Muscle layer of duodenum (tissue), 2 donors: ENCODE measurements at regions not wholly inside any gene's neighbourhood (a gene's known extent, or its start where the extent isn't known, plus 50 kb on each side); places are given as distances from the start of the nearest gene placed in this dataset.

Source experiments
- H3K27ac ChIP-seq: one replicate; pipeline ENCODE4 v1.7.0; 2013; ENCODE audit warnings: mild to moderate bottlenecking, low read length
- H3K27me3 ChIP-seq: one replicate; pipeline ENCODE4 v1.7.0; 2013; ENCODE audit warnings: low read depth, mild to moderate bottlenecking, control low read depth, low read length
- H3K36me3 ChIP-seq, 2 donors: one replicate each; pipeline ENCODE4 v1.7.0; 2013; ENCODE audit warnings: low read length in 2 of 2, control low read depth in 1 of 2, mild to moderate bottlenecking in 1 of 2; ENCODE audit not compliant: insufficient read depth in 2 of 2, control insufficient read depth in 1 of 2
- H3K4me1 ChIP-seq, 2 donors: one replicate each; pipeline ENCODE4 v1.7.0; 2013; ENCODE audit warnings: low read length in 2 of 2, mild to moderate bottlenecking in 2 of 2, control low read depth in 1 of 2, moderate library complexity in 1 of 2; ENCODE audit not compliant: insufficient read depth in 2 of 2, control insufficient read depth in 1 of 2
- H3K4me3 ChIP-seq, 2 donors: one replicate each; pipeline ENCODE4 v1.7.0; 2013; ENCODE audit warnings: low read length in 2 of 2, low read depth in 1 of 2, mild to moderate bottlenecking in 1 of 2
- H3K9me3 ChIP-seq, 2 donors: one replicate each; pipeline ENCODE4 v1.7.0; 2013; ENCODE audit warnings: low read length in 2 of 2, control low read depth in 1 of 2, mild to moderate bottlenecking in 1 of 2; ENCODE audit not compliant: control insufficient read depth in 1 of 2
- donor health status: healthy.

DNA sequence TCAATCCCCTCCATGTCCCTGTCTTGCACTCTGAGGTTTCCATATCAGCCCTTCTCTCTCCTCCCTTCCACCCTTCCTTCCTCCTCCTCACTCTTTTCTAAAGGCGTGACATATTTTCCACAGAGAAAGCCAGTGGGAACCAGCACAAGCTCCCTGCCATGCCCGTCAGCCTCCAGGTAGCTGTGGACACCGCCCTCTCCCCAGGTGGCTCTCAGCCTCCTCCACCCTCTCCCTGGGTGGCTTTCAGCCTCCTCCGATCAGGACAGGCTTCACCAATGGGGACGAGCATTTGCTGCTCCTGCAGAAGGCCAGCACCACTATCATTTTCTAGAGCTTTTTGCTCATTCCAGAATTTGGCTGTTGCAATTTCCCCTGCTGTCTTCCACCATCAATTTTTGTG lies 236.6 kb downstream of the GADD45G start:
- H3K4me1 ChIP-seq: peaks cover 0 to 9% of the 10 kb centered on the region in 2 donors

GRCh38 chr9:89842267-89842768 lies 237.5 kb downstream of the GADD45G start:
- H3K4me3 ChIP-seq: no peak overlapping the region
- no peaks in the 10 kb centered on the region for H3K36me3 ChIP-seq

More for the DNA sequence above, 236.6 kb downstream of the GADD45G start:
- Histone ChIP-seq H3K27me3 (no peaks in the 10 kb centered on the region), H3K36me3 (no peaks in the 10 kb centered on the region), H3K27ac (no peak overlapping the region), H3K9me3 (no peaks in the 10 kb centered on the region), H3K4me3 (no peak overlapping the region)

GRCh38 chr9:89843074-89843473 lies 238.3 kb downstream of the GADD45G start:
- Histone ChIP-seq H3K36me3 (no peaks in the 10 kb centered on the region), H3K9me3 (no peaks in the 10 kb centered on the region), H3K4me3 (no peak overlapping the region), H3K4me1 (peaks cover 0 to 9% of the 10 kb centered on the region in 2 donors), H3K27ac (no peak overlapping the region), H3K27me3 (no peaks in the 10 kb centered on the region)

More at GRCh38 chr9:89842267-89842768, 237.5 kb downstream of the GADD45G start:
- no peaks in the 10 kb centered on the region for H3K27me3 ChIP-seq
- H3K9me3 ChIP-seq: no peaks in the 10 kb centered on the region
- no peak overlapping the region for H3K27ac ChIP-seq
- peaks cover 0 to 9% of the 10 kb centered on the region in 2 donors for H3K4me1 ChIP-seq

GRCh38 chr9:89843591-89843990 lies 238.8 kb downstream of the GADD45G start:
- Histone ChIP-seq H3K27me3 (no peaks in the 10 kb centered on the region), H3K9me3 (no peaks in the 10 kb centered on the region), H3K36me3 (no peaks in the 10 kb centered on the region), H3K4me1 (peaks cover 0 to 9% of the 10 kb centered on the region in 2 donors), H3K4me3 (no peak overlapping the region), H3K27ac (no peak overlapping the region)

- no peaks in the 10 kb centered on the region for H3K9me3 ChIP-seq
- H3K4me3 ChIP-seq: no peak overlapping the region
- no peak overlapping the region for H3K27ac ChIP-seq
- H3K27me3 ChIP-seq: no peaks in the 10 kb centered on the region
- H3K4me1 ChIP-seq: peaks cover 0 to 9% of the 10 kb centered on the region in 2 donors
- H3K36me3 ChIP-seq: no peaks in the 10 kb centered on the region
Observed at GRCh38 chr9:89844075-89844474, 239.3 kb downstream of the GADD45G start.

DNA sequence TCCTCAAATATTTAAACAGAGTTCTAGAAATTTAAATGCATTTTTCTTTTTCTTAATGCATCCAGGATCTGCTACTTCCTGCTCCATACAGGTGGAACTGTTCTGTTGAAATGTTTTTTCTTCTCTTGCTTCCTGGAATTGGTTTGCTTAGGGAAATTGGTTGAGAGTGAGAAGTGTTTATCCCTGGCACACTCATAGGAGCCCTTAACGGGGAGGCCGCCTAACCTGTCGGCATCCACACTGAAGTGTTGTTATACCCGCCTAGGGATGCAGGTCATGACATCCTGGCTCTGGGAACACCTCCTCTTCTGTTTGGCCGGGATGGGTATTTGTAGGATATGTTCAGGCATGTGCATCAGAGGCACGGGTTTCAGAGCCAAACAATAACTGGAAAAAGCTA lies 239.7 kb downstream of the GADD45G start:
- H3K27ac ChIP-seq: no peak overlapping the region
- peaks cover 0 to 4% of the 10 kb centered on the region in 2 donors for H3K4me1 ChIP-seq
- no peak overlapping the region for H3K4me3 ChIP-seq
- no peaks in the 10 kb centered on the region for H3K27me3 ChIP-seq
- H3K9me3 ChIP-seq: no peaks in the 10 kb centered on the region
- H3K36me3 ChIP-seq: no peaks in the 10 kb centered on the region

- Histone ChIP-seq H3K27me3 (no peaks in the 10 kb centered on the region), H3K36me3 (no peaks in the 10 kb centered on the region), H3K4me1 (no peaks in the 10 kb centered on the region), H3K9me3 (no peaks in the 10 kb centered on the region), H3K4me3 (no peak overlapping the region), H3K27ac (no peak overlapping the region)
Observed at GRCh38 chr9:89845321-89845720, 240.5 kb downstream of the GADD45G start.

GRCh38 chr9:89845862-89846261 lies 241.1 kb downstream of the GADD45G start:
- H3K4me1 ChIP-seq: no peaks in the 10 kb centered on the region
- H3K9me3 ChIP-seq: no peaks in the 10 kb centered on the region
- no peak overlapping the region for H3K27ac ChIP-seq
- H3K27me3 ChIP-seq: no peaks in the 10 kb centered on the region
- no peak overlapping the region for H3K4me3 ChIP-seq
- H3K36me3 ChIP-seq: no peaks in the 10 kb centered on the region

DNA sequence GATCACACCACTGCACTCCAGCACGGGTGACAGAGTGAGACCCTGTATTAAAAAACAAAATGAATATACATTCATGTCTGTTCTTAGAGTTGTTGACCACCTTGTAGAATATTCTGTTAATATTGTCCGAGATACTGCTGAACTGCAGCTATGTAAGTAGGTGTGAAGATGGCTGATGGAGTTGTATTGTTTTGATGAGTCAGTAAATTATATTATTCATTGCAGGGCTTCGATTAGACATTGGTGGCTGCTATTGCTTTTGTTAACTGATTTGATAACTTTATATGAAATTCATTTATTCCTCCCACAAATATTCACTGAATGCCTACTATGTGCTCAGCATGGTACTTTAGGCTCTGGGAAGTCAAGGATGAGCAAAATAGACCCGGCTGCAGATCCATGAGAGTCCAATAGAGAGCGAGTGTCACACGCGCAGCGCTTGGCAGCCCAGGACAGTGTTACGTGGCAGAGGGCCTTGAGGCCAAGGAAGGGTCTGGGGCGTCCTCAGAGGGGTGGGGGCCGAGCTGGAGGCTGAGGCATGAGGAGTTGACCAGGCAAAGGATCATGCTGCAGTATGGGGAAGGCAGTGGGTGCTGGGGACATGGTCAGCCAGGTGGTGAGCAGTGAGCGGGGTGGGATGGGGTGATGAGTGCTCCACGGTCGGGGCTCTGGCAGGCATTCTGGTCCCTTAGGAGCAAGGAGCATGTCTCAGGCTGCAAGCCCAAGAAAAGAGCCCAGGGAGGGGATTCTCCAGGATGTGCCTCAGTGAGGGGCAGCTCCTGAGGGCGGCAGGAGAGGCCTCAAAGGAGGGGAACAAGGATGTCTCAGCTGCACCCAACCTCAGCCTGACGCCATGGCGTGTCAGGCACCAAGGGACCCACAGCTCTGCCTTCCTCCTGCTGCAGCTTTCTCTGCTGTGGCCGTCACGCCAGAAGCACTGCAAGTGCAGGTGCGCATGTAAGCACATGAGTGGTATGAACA lies 243.5 kb downstream of the GADD45G start:
- Histone ChIP-seq H3K27me3 (no peaks in the 10 kb centered on the region), H3K27ac (no peak overlapping the region), H3K4me3 (no peak overlapping the region), H3K9me3 (no peaks in the 10 kb centered on the region), H3K36me3 (no peaks in the 10 kb centered on the region), H3K4me1 (no peaks in the 10 kb centered on the region)

- Histone ChIP-seq H3K4me3 (no peak overlapping the region), H3K27me3 (no peaks in the 10 kb centered on the region), H3K4me1 (no peaks in the 10 kb centered on the region), H3K36me3 (no peaks in the 10 kb centered on the region), H3K9me3 (no peaks in the 10 kb centered on the region), H3K27ac (no peak overlapping the region)
Observed at GRCh38 chr9:89849096-89849495, 244.3 kb downstream of the GADD45G start.

- Histone ChIP-seq H3K9me3 (no peaks in the 10 kb centered on the region), H3K4me1 (no peaks in the 10 kb centered on the region), H3K36me3 (no peaks in the 10 kb centered on the region), H3K27me3 (no peaks in the 10 kb centered on the region), H3K27ac (no peak overlapping the region), H3K4me3 (no peak overlapping the region)
Observed at GRCh38 chr9:89850153-89850552, 245.3 kb downstream of the GADD45G start.
